Erythroblast (primary cell): ENCODE measurements at regions not wholly inside any gene's neighbourhood (a gene's known extent, or its start where the extent isn't known, plus 50 kb on each side); places are given as distances from the start of the nearest gene placed in this dataset.

Experiments
- GATA1 ChIP-seq: IDR thresholded peaks from 2 replicates; pipeline ENCODE4 v1.6.1; 2011; ENCODE audit warnings: low read depth, mild to moderate bottlenecking, control low read depth, low read length, moderate library complexity
- POLR2A ChIP-seq: IDR thresholded peaks from 2 replicates; pipeline ENCODE4 v1.6.1; 2011; ENCODE audit warnings: mild to moderate bottlenecking, low read length

- TF ChIP-seq POLR2A (no peak), GATA1 (no peak)
Measured at GRCh38 chr16:64809876-64810629, 311.8 kb downstream of the CDH11 start.
